ENCODE measurements at regions not wholly inside any gene's neighbourhood (a gene's known extent, or its start where the extent isn't known, plus 50 kb on each side); places are given as distances from the start of the nearest gene placed in this dataset.

DNA sequence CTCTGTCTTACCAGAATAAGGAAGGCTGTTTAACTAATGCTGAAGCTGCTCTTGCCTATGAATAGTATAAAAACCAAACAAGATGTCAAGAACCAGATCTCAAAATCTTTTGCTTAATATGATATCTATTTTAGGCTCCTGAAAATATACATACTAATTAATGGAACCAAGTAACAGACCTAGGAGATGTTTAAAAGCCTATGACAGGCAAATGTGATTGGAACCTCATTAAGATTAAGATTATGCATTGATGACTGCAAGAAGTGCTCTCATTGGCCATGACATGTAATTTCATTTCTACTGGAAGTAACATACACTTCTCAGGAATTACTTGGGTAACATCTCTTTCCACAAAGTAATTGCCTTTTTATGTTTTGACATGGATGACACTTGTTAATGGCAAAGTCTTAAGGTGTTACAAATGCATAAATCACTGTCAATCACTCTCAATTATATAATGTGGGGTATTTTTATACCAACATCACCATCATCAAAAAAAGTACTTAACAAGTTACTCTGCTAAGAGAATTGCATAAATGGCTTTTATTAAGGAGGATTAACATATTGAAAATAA lies 326.9 kb upstream of the MIR17HG start:
- DNase-seq = no peak
- Histone ChIP-seq H3K36me3 (no peaks in the 10 kb centered on the region), H3K27ac (no peak overlapping the region), H3K4me1 (no peaks in the 10 kb centered on the region), H3K4me3 (no peak overlapping the region), H3K9me3 (no peaks in the 10 kb centered on the region), H3K27me3 (no peaks in the 10 kb centered on the region)
- no peak for TF ChIP-seq CTCF (IDR thresholded peaks at IDR 0.05)
- TF ChIP-seq POLR2A (IDR thresholded peaks at IDR 0.05) = no peak
- TF ChIP-seq POLR2AphosphoS5 (IDR thresholded peaks at IDR 0.05) = no peak
- no peak for TF ChIP-seq EP300 (IDR thresholded peaks at IDR 0.05; ENCODE audit: low read depth)
- in situ Hi-C loops (cut with MboI; ENCODE audit: low pct_ligation_motif_present in 1 of 4, low pct_unique_long_range_greater_than_20kb in 1 of 4, low sequenced_read_pairs in 3 of 4) = no loop called here
- intact Hi-C loops (cut with DNase I; ENCODE audit: low total_unique reads) = no loop called here

GRCh38 chr13:91024157-91024792 lies 323.2 kb upstream of the MIR17HG start:
- Histone ChIP-seq H3K36me3 (no peaks in the 10 kb centered on the region), H3K27me3 (no peaks in the 10 kb centered on the region), H3K9me3 (no peaks in the 10 kb centered on the region), H3K4me1 (no peaks in the 10 kb centered on the region), H3K4me3 (no peak overlapping the region), H3K27ac (no peak overlapping the region)
- TF ChIP-seq POLR2A (IDR thresholded peaks at IDR 0.05) (no peak), POLR2AphosphoS5 (IDR thresholded peaks at IDR 0.05) (no peak), EP300 (IDR thresholded peaks at IDR 0.05; ENCODE audit: low read depth) (no peak)
- WGBS, 2 donors (ENCODE audit: low coverage in 1 of 2) = 68 to 76% methylated on average over 3 of the region's 3 CpGs
- in situ Hi-C loops (cut with MboI; ENCODE audit: low pct_ligation_motif_present in 1 of 4, low pct_unique_long_range_greater_than_20kb in 1 of 4, low sequenced_read_pairs in 3 of 4) = no loop called here
- intact Hi-C loops (cut with DNase I; ENCODE audit: low total_unique reads) = no loop called here
- DNase-seq = no peak

- intact Hi-C loops (cut with DNase I; ENCODE audit: low total_unique reads) = no loop called here
- Histone ChIP-seq H3K4me3 (no peak overlapping the region), H3K27ac (no peak overlapping the region), H3K4me1 (no peaks in the 10 kb centered on the region), H3K27me3 (no peaks in the 10 kb centered on the region), H3K9me3 (no peaks in the 10 kb centered on the region), H3K36me3 (no peaks in the 10 kb centered on the region)
- TF ChIP-seq EP300 (IDR thresholded peaks at IDR 0.05; ENCODE audit: low read depth) (no peak), CTCF (IDR thresholded peaks at IDR 0.05) (no peak), POLR2AphosphoS5 (IDR thresholded peaks at IDR 0.05) (no peak), POLR2A (IDR thresholded peaks at IDR 0.05) (no peak)
- no peak for DNase-seq
- in situ Hi-C loops (cut with MboI; ENCODE audit: low pct_ligation_motif_present in 1 of 4, low pct_unique_long_range_greater_than_20kb in 1 of 4, low sequenced_read_pairs in 3 of 4) = no loop called here
These were observed 322.0 kb upstream of the MIR17HG start for GRCh38 chr13:91025442-91025841.

GRCh38 chr13:91031508-91031907 lies 316.0 kb upstream of the MIR17HG start:
- H3K9me3 ChIP-seq = no peaks in the 10 kb centered on the region
- no peak for TF ChIP-seq CTCF (IDR thresholded peaks at IDR 0.05)
- no peak for TF ChIP-seq EP300 (IDR thresholded peaks at IDR 0.05; ENCODE audit: low read depth)
- TF ChIP-seq POLR2A (IDR thresholded peaks at IDR 0.05) = no peak
- no peak for TF ChIP-seq POLR2AphosphoS5 (IDR thresholded peaks at IDR 0.05)
- WGBS, 2 donors (ENCODE audit: low coverage in 1 of 2) = 72 to 82% methylated on average over 3 of the region's 3 CpGs
- intact Hi-C loops (cut with DNase I; ENCODE audit: low total_unique reads) = no loop called here
- H3K36me3 ChIP-seq = no peaks in the 10 kb centered on the region
- no peak overlapping the region for H3K4me3 ChIP-seq
- H3K4me1 ChIP-seq = no peaks in the 10 kb centered on the region
- no peaks in the 10 kb centered on the region for H3K27me3 ChIP-seq
- in situ Hi-C loops (cut with MboI; ENCODE audit: low pct_ligation_motif_present in 1 of 4, low pct_unique_long_range_greater_than_20kb in 1 of 4, low sequenced_read_pairs in 3 of 4) = no loop called here
- no peak overlapping the region for H3K27ac ChIP-seq
- DNase-seq = no peak

GRCh38 chr13:91032104-91032503 lies 315.4 kb upstream of the MIR17HG start:
- Histone ChIP-seq H3K4me3 (no peak overlapping the region), H3K36me3 (no peaks in the 10 kb centered on the region), H3K9me3 (no peaks in the 10 kb centered on the region), H3K4me1 (no peaks in the 10 kb centered on the region), H3K27ac (no peak overlapping the region), H3K27me3 (no peaks in the 10 kb centered on the region)
- in situ Hi-C loops (cut with MboI; ENCODE audit: low pct_ligation_motif_present in 1 of 4, low pct_unique_long_range_greater_than_20kb in 1 of 4, low sequenced_read_pairs in 3 of 4) = no loop called here
- intact Hi-C loops (cut with DNase I; ENCODE audit: low total_unique reads) = no loop called here
- DNase-seq = no peak
- 29 to 72% methylated on average over 1 of the region's 1 CpG for WGBS, 2 donors (ENCODE audit: low coverage in 1 of 2)
- TF ChIP-seq POLR2A (IDR thresholded peaks at IDR 0.05) (no peak), CTCF (IDR thresholded peaks at IDR 0.05) (no peak), EP300 (IDR thresholded peaks at IDR 0.05; ENCODE audit: low read depth) (no peak), POLR2AphosphoS5 (IDR thresholded peaks at IDR 0.05) (no peak)
